Transverse colon (tissue), 4 donors: ENCODE measurements at regions not wholly inside any gene's neighbourhood (a gene's known extent, or its start where the extent isn't known, plus 50 kb on each side); places are given as distances from the start of the nearest gene placed in this dataset.

Source experiments
- CTCF ChIP-seq, 5 experiments: fragments of 200-600 bp in 3 of 5; fragments of 450-650 bp in 2 of 5; sonication (generic) in 3 of 5; IDR thresholded peaks; 1 replicate in 2 of 5; 2 replicates in 3 of 5; pipeline ENCODE4 v1.5.1; 2016 to 2017; ENCODE audit warnings: antibody characterized with exemption in 5 of 5, inconsistent platforms in 3 of 5, mild to moderate bottlenecking in 2 of 5, moderate library complexity in 1 of 5
- EP300 ChIP-seq: sonication (generic); formaldehyde crosslinking; IDR thresholded peaks from one replicate; pipeline ENCODE4 v1.6.1; 2017; ENCODE audit warnings: antibody characterized with exemption, low read depth
- POLR2AphosphoS5 ChIP-seq, 3 donors: sonication (generic); formaldehyde crosslinking; IDR thresholded peaks; one replicate each; pipeline ENCODE4 v1.6.1; 2016; ENCODE audit warnings: antibody characterized with exemption in 3 of 3

GRCh38 chrY:8324113-8324512, 1013.2 kb upstream of the TSPY4 start:
- no peak for TF ChIP-seq CTCF (IDR thresholded peaks at IDR 0.05)
- no peak for TF ChIP-seq EP300
- no peak for TF ChIP-seq POLR2AphosphoS5 (IDR thresholded peaks at IDR 0.05)
